Amniotic epithelial cell (primary cell): ENCODE measurements at regions not wholly inside any gene's neighbourhood (a gene's known extent, or its start where the extent isn't known, plus 50 kb on each side); places are given as distances from the start of the nearest gene placed in this dataset.

Source experiments
- DNase-seq: peaks from one replicate; pipeline ENCODE4 v3.0.0-alpha.2; 2010; ENCODE audit warnings: low read depth

- DNase-seq: no peak
Measured at GRCh38 chr17:71396711-71397110, 724.1 kb upstream of the SOX9 start.

- DNase-seq: peak; percentile 67
Measured at GRCh38 chr17:71398025-71398424, 722.8 kb upstream of the SOX9 start.

DNA sequence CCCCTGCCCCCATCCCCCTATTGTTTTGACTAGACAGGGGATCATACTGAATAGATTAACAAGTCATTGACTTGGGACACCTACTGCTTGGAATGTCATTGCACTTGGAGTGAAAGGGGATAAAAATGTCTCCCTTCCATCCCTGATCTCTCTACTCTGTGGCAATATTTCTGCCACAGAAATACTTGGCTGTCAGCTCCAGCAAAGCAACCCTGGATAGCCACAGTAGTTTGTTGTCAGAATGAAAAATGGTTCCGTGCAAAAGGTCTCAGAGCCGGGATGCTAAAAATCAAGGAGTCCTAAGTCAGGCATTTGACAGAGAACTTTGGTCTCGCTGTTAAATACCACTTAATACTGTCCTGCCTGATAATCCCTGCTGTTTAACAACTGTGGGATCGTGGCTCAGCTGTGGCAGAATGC is 722.0 kb upstream of the SOX9 start:
- DNase-seq: peak; percentile 38

DNA sequence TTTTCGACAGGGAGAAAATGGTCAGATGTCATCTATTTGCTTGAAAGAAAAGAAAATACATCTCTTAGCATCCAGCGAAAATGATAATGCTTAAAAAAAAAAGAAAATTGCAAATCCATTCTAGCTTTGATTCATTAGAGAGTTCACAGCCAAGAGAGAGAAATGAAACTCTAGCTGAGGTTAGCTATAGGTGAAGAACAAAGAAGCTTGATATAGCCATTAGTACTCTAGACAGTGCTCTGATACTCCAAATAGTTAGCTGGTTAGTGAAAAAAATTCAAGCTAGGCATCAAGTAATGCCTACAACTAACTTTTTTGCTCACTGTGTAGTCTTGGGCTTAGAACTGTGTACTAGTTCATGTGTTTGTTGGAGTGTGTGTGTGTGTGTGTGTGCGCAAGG is 721.6 kb upstream of the SOX9 start:
- no peak for DNase-seq

- DNase-seq: no peak
Measured at GRCh38 chr17:71399649-71400048, 721.2 kb upstream of the SOX9 start.

- DNase-seq: no peak
Measured at GRCh38 chr17:71402007-71402406, 718.8 kb upstream of the SOX9 start.

GRCh38 chr17:71402661-71403141 is 718.1 kb upstream of the SOX9 start:
- DNase-seq: no peak

DNA sequence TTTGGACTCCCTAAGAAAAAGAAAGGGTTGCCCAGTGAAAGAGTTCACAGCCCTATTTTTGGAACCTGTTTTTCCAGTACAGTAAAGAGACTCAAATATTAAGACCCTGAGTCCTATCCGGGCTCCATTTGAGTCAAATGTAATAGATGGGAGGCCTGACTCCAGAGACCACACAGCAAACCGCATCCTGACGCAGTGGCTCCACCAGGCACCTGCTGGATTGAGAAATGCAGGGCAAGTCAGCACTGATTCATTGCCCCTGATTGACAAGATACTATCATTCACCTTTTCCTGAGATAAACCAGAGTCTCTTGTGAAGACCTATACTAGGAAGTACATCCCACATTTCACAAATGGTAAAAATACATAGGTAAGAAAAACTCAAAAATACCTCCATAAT is 715.7 kb upstream of the SOX9 start:
- DNase-seq: peak; percentile 60

GRCh38 chr17:71407981-71408380 is 712.8 kb upstream of the SOX9 start:
- no peak for DNase-seq

- DNase-seq: no peak
Measured at GRCh38 chr17:71409137-71409536, 711.7 kb upstream of the SOX9 start.

GRCh38 chr17:71409712-71410111 is 711.1 kb upstream of the SOX9 start:
- peak; percentile 93 for DNase-seq

DNA sequence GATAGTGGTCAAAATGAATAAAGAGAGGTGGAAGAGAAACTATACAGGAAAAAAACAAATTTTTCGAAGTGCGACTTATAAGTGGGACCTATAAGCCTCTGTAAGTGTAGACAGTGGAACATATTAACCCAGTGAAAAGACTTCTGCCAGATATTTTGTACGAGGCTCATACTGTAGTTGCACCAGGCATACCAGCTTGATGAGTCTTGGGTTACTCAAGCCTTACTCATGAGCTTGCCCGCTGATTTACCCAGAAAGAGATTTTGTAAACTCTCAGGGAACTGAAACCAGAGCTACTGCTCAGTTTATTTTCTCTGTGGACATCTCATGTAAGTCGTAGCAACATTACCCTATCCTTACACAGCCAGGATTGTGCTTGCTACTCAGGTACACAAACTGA is 708.0 kb upstream of the SOX9 start:
- peak; percentile 97 for DNase-seq

DNA sequence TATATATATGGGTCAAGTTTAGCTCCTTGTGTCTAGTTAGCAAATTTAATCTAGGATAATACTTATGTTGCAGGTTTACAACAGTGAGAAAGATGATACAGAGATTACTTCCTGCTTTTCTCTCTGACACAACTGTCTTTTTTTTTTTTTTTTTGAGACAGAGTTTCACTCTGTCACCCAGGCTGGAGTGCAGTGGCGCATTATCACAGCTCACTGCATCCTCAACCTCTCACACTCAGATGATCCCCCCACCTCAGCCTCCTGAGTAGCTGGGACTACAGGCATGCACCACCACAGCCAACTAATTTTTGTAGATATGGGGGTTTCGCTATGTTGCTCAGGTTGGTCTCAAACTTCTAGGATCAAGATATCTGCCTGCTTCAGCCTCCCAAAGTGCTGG is 706.9 kb upstream of the SOX9 start:
- no peak for DNase-seq

GRCh38 chr17:71417142-71417541 is 703.7 kb upstream of the SOX9 start:
- peak; percentile 39 for DNase-seq

GRCh38 chr17:71422968-71423367 is 697.9 kb upstream of the SOX9 start:
- no peak for DNase-seq

- peak; percentile 68 for DNase-seq
Measured at GRCh38 chr17:71423871-71424546, 696.8 kb upstream of the SOX9 start.

DNA sequence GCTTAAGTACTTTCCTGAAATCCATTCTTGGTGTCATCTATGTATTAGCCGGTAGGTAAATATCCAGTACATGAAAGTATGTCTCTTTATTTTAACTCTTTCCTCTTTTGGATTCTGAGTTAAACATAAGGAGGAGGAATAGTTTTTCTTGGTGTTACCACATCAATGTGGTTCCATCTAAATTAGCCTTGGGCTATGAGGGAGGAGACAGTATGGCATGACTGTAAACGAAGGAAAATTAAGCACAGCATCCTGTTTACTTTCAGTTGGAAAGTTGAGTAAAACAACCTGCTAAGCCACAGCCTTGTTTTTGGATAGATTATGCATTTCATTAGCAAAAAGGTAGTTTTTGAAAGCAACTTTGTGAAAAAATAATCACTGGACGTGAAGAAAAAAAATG is 693.0 kb upstream of the SOX9 start:
- DNase-seq: no peak

DNA sequence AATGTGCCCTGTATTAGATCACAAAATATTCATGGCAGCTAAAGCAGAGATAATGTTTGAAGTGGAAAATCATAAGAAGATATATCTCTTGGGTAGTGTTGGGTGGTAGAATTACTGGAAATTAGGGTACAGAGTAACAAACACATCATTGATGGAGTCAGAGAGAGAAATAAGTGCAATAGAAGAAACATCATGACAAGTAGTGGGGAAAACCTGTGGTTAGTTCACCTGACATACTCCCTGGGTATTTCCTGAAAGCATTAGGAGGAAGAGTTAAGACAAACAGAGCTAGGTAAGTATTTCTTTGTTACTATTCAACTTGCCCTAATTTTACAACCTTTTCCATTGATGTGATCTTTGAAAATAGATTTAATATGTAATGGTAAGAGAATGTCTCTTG is 691.9 kb upstream of the SOX9 start:
- DNase-seq: no peak

GRCh38 chr17:71430281-71430680 is 690.5 kb upstream of the SOX9 start:
- DNase-seq: no peak

DNA sequence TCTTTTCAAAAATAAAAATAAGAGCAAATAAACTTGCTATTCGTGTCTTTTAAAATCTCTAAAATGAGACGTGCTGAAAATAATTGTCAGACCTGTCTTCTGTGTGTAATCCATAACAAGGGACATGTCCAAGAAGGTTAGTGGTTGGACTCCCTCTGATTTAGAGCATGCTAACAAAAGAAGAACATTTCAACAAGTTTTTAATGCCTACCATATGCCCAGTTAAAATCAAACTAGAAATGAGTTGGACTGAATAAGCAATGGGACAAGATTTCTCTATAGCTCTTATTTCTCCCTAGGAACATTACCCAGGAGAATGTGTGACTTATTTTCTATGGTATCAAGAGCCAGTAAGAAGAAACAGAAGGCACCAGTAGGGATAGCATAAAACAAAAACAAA is 689.7 kb upstream of the SOX9 start:
- DNase-seq: no peak

- no peak for DNase-seq
Measured at GRCh38 chr17:71432378-71433315, 688.2 kb upstream of the SOX9 start.

GRCh38 chr17:71434716-71435115 is 686.1 kb upstream of the SOX9 start:
- no peak for DNase-seq

- no peak for DNase-seq
Measured at GRCh38 chr17:71436479-71436878, 684.3 kb upstream of the SOX9 start.
